HG02763 (cell line): ENCODE measurements at regions not wholly inside any gene's neighbourhood (a gene's known extent, or its start where the extent isn't known, plus 50 kb on each side); places are given as distances from the start of the nearest gene placed in this dataset.
"Not testable (repeated sequence)": the region's sequence is repeated elsewhere in the genome, so short reads cannot be mapped to it uniquely, and the experiment has no call there.

ENCODE experiments used
- ATAC-seq: cut with Tn5 transposase; IDR thresholded peaks from one replicate; pipeline ENCODE4 v1.9.1; 2021; ENCODE audit warnings: mild to moderate bottlenecking, moderate library complexity; ENCODE audit not compliant: unreplicated experiment

- no peak for ATAC-seq
Measured at GRCh38 chr5:37971483-37972024, 131.7 kb upstream of the GDNF start.

GRCh38 chr5:37966871-37967270, 127.0 kb upstream of the GDNF start:
- ATAC-seq = no peak

DNA sequence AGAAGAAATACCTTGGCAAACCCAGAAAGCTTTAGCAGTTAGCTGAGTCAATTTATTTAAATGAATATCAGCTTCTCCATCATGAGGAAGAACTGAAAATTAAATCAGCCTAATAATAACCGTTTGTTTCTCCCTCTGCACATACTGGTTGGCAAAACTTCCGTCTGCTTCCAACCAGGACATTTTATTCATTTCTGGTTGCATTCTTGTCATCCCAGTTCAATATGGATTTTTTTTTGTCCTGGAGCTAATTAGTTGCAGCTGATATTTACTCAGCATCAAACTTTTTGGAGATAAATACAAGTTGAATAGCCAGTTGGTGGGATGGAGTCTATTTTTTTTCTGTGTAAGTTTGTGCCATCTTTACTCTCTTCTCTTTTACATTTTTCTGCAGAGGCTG, 126.5 kb upstream of the GDNF start:
- ATAC-seq = no peak

- ATAC-seq = no peak
Measured at GRCh38 chr5:37962389-37962788, 122.5 kb upstream of the GDNF start.

- no peak for ATAC-seq
Measured at GRCh38 chr5:37957218-37957617, 117.4 kb upstream of the GDNF start.

DNA sequence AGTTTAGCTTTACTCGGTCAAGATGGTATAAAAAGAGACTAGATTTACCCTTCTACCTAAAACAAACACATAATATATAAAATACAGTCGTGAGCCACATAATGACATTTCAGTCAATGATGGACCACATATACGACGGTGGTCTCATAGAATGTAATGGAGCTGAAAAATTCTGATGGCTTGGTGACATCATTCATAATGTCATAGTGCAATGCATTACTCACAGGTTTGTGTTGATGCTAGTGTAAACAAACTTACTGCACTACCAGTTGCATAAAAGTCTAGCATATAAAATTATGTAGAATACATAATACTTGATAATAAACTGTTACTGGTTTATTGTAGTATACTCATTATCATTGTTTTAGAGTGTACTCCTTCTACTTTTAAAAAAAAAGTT, 115.9 kb upstream of the GDNF start:
- ATAC-seq = no peak

- no peak for ATAC-seq
Measured at GRCh38 chr5:37954561-37954960, 114.7 kb upstream of the GDNF start.

- no peak for ATAC-seq
Measured at GRCh38 chr5:37951946-37952721, 112.3 kb upstream of the GDNF start.

DNA sequence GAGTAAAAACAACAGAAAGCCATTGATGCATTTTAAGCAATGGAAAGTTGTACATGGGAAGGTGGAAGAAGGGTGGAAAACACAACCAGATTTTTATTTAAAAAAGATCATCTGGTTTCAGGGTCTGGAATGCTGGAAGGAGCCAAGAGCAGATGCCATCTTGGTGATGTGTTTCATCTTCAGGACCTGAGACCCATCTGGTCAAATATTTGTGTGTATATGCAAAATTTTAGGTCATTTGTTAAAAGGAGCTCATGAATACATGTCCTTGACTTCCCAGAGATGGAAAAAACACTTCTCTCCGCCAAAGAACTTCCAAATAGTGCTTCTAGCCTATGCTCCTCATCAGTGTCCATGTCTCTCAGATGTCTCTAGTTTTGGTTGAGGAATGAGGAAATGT, 110.6 kb upstream of the GDNF start:
- no peak for ATAC-seq

GRCh38 chr5:37945446-37945845, 105.6 kb upstream of the GDNF start:
- no peak for ATAC-seq

DNA sequence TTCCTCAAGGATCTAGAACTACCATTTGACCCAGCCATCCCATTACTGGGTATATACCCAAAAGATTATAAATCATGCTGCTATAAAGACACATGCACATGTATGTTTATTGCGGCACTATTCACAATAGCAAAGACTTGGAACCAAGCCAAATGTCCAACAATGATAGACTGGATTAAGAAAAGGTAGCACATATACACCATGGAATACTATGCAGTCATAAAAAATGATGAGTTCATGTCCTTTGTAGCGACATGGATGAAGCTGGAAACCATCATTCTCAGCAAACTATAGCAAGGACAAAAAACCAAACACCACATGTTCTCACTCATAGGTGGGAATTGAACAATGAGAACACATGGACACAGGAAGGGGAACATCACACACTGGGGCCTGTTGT, 103.3 kb upstream of the GDNF start:
- not testable (repeated sequence) for ATAC-seq

- no peak for ATAC-seq
Measured at GRCh38 chr5:37940931-37941623, 101.2 kb upstream of the GDNF start.

- no peak for ATAC-seq
Measured at GRCh38 chr5:37938861-37939260, 99.0 kb upstream of the GDNF start.

- no peak for ATAC-seq
Measured at GRCh38 chr5:37938076-37938852, 98.4 kb upstream of the GDNF start.

DNA sequence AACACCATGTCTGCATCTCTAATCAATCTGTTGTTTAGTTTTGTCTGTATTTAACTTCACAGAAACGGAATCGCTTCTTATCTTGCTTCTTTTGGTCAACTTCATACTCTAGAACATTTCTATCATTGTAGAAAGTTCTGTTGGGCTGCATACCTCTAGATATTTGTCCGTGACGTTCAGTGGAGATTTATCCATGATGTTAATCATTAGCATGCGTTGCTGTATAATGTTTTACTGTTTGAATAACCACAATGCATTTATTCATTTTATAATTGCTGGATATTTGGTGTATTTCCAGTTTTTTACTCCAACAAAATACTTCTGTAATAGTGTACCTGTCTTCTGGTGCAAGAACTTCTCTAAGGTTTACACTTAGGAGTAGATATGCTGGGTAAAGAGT, 96.2 kb upstream of the GDNF start:
- no peak for ATAC-seq

DNA sequence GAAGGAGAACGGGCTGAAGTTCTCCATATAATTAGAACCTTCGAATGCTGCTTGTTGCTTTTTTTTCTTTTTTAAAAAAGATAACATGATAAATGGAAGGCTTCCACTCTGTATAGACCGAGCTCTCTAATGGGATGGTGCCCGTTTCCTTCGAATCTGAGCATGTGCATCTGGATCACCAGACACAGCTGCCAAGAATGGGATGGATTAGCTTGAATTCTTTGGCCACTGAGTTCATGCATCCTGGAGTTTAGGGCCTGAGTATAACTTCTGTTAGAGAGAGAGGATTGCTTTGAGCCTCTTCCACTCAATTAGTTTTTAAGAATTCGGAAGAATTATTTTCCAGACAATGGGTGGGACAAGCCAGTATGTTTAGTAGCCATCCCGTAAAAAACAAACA, 93.7 kb upstream of the GDNF start:
- ATAC-seq = no peak

DNA sequence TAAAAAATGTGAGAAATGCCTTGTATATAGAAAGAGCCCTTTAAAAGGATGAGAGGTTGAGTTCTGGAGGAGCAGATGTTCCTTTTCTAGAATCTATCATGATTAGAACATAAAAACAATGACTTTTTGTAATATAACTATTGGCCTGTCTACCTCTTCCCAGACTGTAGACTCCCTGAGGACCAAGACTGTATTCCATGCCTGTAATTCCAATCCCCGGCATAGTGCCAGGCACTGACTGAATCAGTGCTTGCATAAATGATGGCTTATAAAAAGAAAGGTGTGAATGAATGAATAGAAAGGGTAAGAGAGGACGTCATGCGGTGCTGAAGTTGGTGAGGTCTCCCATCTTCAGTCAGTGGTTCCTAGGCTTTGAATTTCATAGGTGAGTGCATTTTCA, 92.6 kb upstream of the GDNF start:
- ATAC-seq = no peak

GRCh38 chr5:37931541-37931940, 91.7 kb upstream of the GDNF start:
- no peak for ATAC-seq

DNA sequence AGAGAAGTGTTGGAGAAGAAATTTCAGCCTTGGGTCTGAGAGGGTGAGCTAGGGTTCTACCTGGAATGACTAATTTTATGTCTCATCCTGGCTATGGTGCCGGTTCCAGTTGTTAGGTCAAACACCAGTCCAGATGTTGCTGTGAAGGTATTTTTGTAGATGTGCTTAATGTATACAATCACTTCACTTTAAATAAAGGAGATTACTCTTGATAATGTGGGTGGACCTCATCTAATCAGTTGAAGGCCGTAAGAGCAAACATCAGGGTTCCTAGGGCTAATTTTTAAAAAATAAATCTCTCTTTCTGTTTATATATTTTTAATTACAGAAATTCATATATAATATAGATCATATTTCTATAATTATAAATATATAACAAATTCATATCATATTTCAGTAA, 90.5 kb upstream of the GDNF start:
- ATAC-seq = no peak

DNA sequence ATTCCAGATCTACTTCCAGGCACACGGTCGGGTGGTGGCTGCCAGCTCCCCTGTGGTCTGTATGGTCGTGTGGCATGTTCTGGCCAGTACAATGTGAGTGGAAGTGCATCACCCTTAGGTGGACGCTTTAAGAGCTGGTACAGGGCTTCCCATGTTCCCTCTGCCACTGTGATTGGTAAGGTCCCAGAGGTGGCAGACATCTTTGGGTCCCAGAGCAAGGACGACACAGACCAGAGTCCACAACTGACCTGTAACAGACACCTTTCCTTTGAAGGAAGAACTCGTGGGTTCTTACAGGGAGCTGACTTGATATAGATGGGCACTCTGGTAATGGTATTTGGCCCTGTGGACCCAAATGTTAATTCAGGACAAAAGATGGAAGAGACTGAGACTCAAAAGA, 90.0 kb upstream of the GDNF start:
- ATAC-seq = no peak

DNA sequence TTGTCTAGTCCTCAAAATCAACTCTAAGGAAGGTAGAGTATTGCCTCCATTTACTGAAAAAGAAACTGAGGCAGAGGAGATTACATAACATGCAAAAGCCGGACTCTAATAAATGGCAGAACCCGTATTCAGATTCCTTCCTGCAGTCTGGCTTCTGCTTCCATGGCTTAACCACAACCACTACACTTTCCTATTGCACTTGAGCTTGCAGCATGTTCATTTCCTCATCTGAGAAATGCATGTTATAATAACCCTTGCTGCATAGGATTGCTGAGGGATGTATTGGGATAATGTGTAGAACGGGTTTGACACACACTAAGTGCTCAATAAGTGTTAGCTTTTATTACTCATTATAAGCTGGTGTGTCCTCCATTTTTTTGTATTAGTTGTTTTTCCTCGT, 87.9 kb upstream of the GDNF start:
- not testable (repeated sequence) for ATAC-seq

GRCh38 chr5:37926732-37927131, 86.9 kb upstream of the GDNF start:
- ATAC-seq = no peak
